SK-N-SH treated with all-trans-retinoic acid at 6 μM for 48 hours (cell line): ENCODE measurements at regions not wholly inside any gene's neighbourhood (a gene's known extent, or its start where the extent isn't known, plus 50 kb on each side); places are given as distances from the start of the nearest gene placed in this dataset.

ENCODE experiments used
- ATAC-seq: fragments of 200-7000 bp; cut with Tn5 transposase; 3 replicates; pipeline ENCODE4 v1.9.1; 2020; ENCODE audit warnings: mild to moderate bottlenecking, moderate library complexity
- ARNTL ChIP-seq: fragments of 450-650 bp; formaldehyde crosslinking; IDR thresholded peaks from 2 replicates; pipeline ENCODE4 v1.5.0; 2020; ENCODE audit warnings: low read depth, mild to moderate bottlenecking, moderate library complexity, borderline replicate concordance
- BACH2 ChIP-seq: fragments of 250-450 bp; sonication (Bioruptor Pico); IDR thresholded peaks from 2 replicates; pipeline ENCODE4 v1.9.0; 2021; ENCODE audit warnings: mild to moderate bottlenecking, borderline replicate concordance
- CSDC2 ChIP-seq: fragments of 250-450 bp; sonication (Bioruptor Pico); IDR thresholded peaks from 2 replicates; pipeline ENCODE4 v1.5.0; 2020; ENCODE audit warnings: mild to moderate bottlenecking, moderate library complexity
- ESRRG ChIP-seq: fragments of 250-450 bp; sonication (Bioruptor Pico); IDR thresholded peaks from 2 replicates; pipeline ENCODE4 v1.6.1; 2021; ENCODE audit warnings: mild to moderate bottlenecking
- GLIS3 ChIP-seq: fragments of 250-450 bp; sonication (Bioruptor Pico); IDR thresholded peaks from 2 replicates; pipeline ENCODE4 v1.5.0; 2020; ENCODE audit warnings: mild to moderate bottlenecking, moderate library complexity
- ISL1 ChIP-seq: fragments of 250-450 bp; sonication (Bioruptor Pico); IDR thresholded peaks from 2 replicates; pipeline ENCODE4 v2.1.2; 2022; ENCODE audit warnings: mild to moderate bottlenecking, moderate library complexity
- OSR1 ChIP-seq: fragments of 250-450 bp; sonication (Bioruptor Pico); IDR thresholded peaks from 2 replicates; pipeline ENCODE4 v1.8.0; 2022; ENCODE audit warnings: moderate library complexity, mild to moderate bottlenecking, inconsistent platforms
- POU6F1 ChIP-seq: fragments of 250-450 bp; sonication (Bioruptor Pico); IDR thresholded peaks from 2 replicates; pipeline ENCODE4 v1.8.0; 2021; ENCODE audit warnings: low read depth, mild to moderate bottlenecking, moderate library complexity, borderline replicate concordance
- PPARA ChIP-seq: fragments of 250-450 bp; sonication (Bioruptor Pico); IDR thresholded peaks from 2 replicates; pipeline ENCODE4 v1.5.0; 2020; ENCODE audit warnings: mild to moderate bottlenecking, borderline replicate concordance
- RARB ChIP-seq: fragments of 250-450 bp; sonication (Bioruptor Pico); IDR thresholded peaks from 2 replicates; pipeline ENCODE4 v1.8.0; 2021; ENCODE audit warnings: mild to moderate bottlenecking, moderate library complexity
- SNAI2 ChIP-seq: fragments of 250-450 bp; sonication (Bioruptor Pico); IDR thresholded peaks from 2 replicates; pipeline ENCODE4 v1.5.0; 2020; ENCODE audit warnings: mild to moderate bottlenecking, moderate library complexity
- TCF4 ChIP-seq: fragments of 250-450 bp; sonication (Bioruptor Pico); IDR thresholded peaks from 2 replicates; pipeline ENCODE4 v1.8.0; 2021; ENCODE audit warnings: mild to moderate bottlenecking, moderate library complexity, borderline replicate concordance
- TOX ChIP-seq: fragments of 250-450 bp; sonication (Bioruptor Pico); IDR thresholded peaks from 2 replicates; pipeline ENCODE4 v1.8.0; 2021; ENCODE audit warnings: mild to moderate bottlenecking, moderate library complexity, borderline replicate concordance
- ZC3H10 ChIP-seq: fragments of 250-450 bp; sonication (Bioruptor Pico); IDR thresholded peaks from 2 replicates; pipeline ENCODE4 v1.5.1; 2021; ENCODE audit warnings: mild to moderate bottlenecking, moderate library complexity
- ZFP3 ChIP-seq: fragments of 250-450 bp; sonication (Bioruptor Pico); IDR thresholded peaks from 2 replicates; pipeline ENCODE4 v1.5.0; 2020; ENCODE audit warnings: mild to moderate bottlenecking, moderate library complexity
- ZFP30 ChIP-seq: fragments of 450-650 bp; formaldehyde crosslinking; IDR thresholded peaks from 2 replicates; pipeline ENCODE4 v1.5.0; 2022; ENCODE audit warnings: mild to moderate bottlenecking, moderate library complexity
- ZNF565 ChIP-seq: fragments of 450-650 bp; formaldehyde crosslinking; conservative IDR thresholded peaks from 2 replicates; pipeline ENCODE4 v1.5.0; 2020; ENCODE audit warnings: low read depth, mild to moderate bottlenecking, moderate library complexity
- ZNF70 ChIP-seq: fragments of 450-650 bp; formaldehyde crosslinking; IDR thresholded peaks from 2 replicates; pipeline ENCODE4 v1.5.0; 2020; ENCODE audit warnings: mild to moderate bottlenecking, moderate library complexity
- ZNF8 ChIP-seq: fragments of 450-650 bp; formaldehyde crosslinking; IDR thresholded peaks from 2 replicates; pipeline ENCODE4 v1.5.0; 2020; ENCODE audit warnings: mild to moderate bottlenecking, moderate library complexity
- TF ChIP-seq, protein P1 (sequence below): fragments of 250-450 bp; sonication (Bioruptor Pico); IDR thresholded peaks from 2 replicates; pipeline ENCODE4 v1.5.1; 2020; ENCODE audit warnings: low read depth, mild to moderate bottlenecking, moderate library complexity
- TF ChIP-seq, protein P2 (sequence below): fragments of 250-450 bp; sonication (Bioruptor Pico); IDR thresholded peaks from 2 replicates; pipeline ENCODE4 v1.5.1; 2021; ENCODE audit warnings: mild to moderate bottlenecking, moderate library complexity
- TF ChIP-seq, protein P3 (sequence below): fragments of 250-450 bp; sonication (Bioruptor Pico); IDR thresholded peaks from 2 replicates; pipeline ENCODE4 v1.8.0; 2020; ENCODE audit warnings: mild to moderate bottlenecking, moderate library complexity, borderline replicate concordance

DNA sequence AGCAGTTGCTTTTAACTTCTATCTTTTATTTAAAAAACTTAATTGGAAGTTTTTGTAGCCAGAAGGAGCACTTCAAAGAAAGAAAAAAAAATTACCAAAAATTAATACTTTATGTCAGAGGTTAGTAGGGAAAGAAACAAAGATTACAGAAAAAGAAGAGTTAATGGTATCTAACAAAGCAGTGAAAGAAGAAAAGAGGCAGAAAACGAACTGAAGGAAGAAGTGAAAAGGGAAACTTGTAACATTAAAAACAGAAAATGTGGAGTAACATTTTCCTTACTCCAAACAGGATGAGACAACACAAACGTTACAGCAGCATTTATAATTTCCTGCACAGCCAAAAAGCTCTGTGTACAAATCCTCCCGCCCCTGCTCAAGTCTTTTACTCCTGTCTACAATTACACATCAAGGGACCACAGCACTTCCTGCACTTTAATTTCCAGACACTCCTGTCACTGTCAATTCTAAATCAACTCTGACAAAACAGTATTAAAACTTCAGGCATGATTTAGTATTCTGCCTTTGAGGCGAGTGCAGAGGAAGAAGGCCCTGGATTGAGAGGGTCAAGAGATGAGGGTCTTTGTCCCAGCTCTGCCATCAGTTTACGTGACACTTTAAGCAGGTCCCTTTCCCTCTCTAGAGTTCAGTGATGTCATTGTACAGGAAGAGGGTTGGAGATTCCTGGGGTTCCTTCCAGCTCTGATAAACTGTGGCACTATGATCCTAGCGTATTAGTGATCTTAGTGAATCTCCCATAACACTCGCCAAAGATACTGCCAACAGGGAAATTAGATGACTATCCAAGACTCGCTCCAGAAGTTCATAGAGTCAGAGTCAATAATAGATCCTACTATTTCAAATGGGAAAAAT lies 53.2 kb upstream of the LSM14A start:
- TF ChIP-seq ZFP30 (CRISPR knock-in tag) (no peak), ZC3H10 (no peak), SNAI2 (no peak), RARB (CRISPR knock-in tag) (no peak), ESRRG (CRISPR knock-in tag) (no peak), POU6F1 (CRISPR knock-in tag) (no peak), PPARA (CRISPR knock-in tag) (no peak), TCF4 (CRISPR knock-in tag) (no peak), ZFP3 (CRISPR knock-in tag) (no peak), GLIS3 (CRISPR knock-in tag) (no peak), BACH2 (CRISPR knock-in tag) (no peak), TOX (CRISPR knock-in tag) (no peak), CSDC2 (CRISPR knock-in tag) (no peak), OSR1 (CRISPR knock-in tag) (no peak), ARNTL (no peak), ZNF70 (CRISPR knock-in tag) (no peak), ZNF565 (no peak)
- TF ChIP-seq, protein P1, sequence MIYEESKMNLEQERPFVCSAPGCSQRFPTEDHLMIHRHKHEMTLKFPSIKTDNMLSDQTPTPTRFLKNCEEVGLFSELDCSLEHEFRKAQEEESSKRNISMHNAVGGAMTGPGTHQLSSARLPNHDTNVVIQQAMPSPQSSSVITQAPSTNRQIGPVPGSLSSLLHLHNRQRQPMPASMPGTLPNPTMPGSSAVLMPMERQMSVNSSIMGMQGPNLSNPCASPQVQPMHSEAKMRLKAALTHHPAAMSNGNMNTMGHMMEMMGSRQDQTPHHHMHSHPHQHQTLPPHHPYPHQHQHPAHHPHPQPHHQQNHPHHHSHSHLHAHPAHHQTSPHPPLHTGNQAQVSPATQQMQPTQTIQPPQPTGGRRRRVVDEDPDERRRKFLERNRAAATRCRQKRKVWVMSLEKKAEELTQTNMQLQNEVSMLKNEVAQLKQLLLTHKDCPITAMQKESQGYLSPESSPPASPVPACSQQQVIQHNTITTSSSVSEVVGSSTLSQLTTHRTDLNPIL (CRISPR knock-in tag) = no peak
- TF ChIP-seq, protein P2, sequence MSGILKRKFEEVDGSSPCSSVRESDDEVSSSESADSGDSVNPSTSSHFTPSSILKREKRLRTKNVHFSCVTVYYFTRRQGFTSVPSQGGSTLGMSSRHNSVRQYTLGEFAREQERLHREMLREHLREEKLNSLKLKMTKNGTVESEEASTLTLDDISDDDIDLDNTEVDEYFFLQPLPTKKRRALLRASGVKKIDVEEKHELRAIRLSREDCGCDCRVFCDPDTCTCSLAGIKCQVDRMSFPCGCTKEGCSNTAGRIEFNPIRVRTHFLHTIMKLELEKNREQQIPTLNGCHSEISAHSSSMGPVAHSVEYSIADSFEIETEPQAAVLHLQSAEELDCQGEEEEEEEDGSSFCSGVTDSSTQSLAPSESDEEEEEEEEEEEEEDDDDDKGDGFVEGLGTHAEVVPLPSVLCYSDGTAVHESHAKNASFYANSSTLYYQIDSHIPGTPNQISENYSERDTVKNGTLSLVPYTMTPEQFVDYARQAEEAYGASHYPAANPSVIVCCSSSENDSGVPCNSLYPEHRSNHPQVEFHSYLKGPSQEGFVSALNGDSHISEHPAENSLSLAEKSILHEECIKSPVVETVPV (CRISPR knock-in tag) = no peak
- TF ChIP-seq, protein P3, sequence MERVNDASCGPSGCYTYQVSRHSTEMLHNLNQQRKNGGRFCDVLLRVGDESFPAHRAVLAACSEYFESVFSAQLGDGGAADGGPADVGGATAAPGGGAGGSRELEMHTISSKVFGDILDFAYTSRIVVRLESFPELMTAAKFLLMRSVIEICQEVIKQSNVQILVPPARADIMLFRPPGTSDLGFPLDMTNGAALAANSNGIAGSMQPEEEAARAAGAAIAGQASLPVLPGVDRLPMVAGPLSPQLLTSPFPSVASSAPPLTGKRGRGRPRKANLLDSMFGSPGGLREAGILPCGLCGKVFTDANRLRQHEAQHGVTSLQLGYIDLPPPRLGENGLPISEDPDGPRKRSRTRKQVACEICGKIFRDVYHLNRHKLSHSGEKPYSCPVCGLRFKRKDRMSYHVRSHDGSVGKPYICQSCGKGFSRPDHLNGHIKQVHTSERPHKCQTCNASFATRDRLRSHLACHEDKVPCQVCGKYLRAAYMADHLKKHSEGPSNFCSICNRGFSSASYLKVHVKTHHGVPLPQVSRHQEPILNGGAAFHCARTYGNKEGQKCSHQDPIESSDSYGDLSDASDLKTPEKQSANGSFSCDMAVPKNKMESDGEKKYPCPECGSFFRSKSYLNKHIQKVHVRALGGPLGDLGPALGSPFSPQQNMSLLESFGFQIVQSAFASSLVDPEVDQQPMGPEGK (CRISPR knock-in tag) = no peak
- ATAC-seq = no peak

DNA sequence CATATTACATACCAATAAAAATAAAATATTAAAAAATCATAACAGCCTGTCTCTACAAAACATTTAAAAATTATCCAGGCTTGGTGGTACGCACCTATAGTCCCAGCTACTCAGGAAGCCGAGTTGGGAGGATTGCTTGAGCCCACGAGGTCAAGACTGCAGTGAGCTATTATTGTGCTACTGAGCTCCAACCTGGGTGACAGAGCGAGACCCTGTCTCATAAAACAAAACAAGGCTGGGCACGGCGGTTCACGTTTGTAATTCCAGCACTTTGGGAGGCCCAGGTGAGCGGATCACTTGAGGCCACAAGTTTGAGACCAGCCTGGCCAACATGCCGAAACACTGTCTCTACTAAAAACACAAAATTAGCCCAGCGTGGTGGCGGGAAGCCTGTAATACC lies 52.2 kb upstream of the LSM14A start:
- TF ChIP-seq ZNF565 = no peak
- no peak for TF ChIP-seq ARNTL
- TF ChIP-seq PPARA (CRISPR knock-in tag) = no peak
- no peak for TF ChIP-seq SNAI2
- no peak for ATAC-seq

DNA sequence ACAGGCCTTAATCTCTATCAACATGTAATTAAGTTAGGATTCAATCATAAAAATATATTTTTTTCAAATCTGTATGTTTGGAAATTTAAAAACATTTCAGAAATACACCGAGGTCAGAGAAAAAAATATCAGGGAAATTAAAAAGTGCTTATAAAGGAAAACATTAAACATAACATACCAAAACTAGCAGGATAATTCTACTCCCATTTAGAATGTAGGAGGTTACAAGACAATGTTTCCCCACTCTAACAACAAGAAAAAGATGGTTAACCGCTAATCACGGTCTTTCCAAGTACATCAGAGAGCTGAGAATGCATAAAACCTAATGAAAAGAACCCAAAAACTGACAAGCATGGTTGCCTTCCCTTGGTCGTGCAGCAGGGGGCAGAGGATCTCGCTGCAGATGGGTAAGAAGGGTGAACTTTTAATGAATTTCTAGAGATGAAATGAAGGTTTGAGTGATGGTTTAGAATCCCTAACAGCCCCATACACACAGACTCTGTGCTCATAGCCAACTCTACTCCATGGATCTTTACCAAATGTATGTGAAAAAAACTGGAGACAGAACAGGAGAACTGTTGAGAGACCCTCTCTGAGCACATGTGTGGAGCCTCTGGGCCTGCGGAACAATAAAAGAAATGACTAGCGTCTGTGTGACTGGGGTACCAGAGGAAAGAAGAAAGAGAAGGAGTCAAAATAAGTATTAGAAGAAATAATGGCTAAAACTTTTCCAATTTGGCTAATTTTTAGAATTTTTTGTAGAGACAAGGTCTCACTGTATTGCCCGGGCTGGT lies 51.3 kb upstream of the LSM14A start:
- TF ChIP-seq ARNTL (no peak), PPARA (CRISPR knock-in tag) (no peak), ZFP30 (CRISPR knock-in tag) (no peak), CSDC2 (CRISPR knock-in tag) (no peak), ESRRG (CRISPR knock-in tag) (no peak), TCF4 (CRISPR knock-in tag) (no peak), ZFP3 (CRISPR knock-in tag) (no peak), RARB (CRISPR knock-in tag) (no peak), TOX (CRISPR knock-in tag) (no peak), ZNF565 (no peak), ISL1 (CRISPR knock-in tag) (no peak), ZNF8 (CRISPR knock-in tag) (no peak), BACH2 (CRISPR knock-in tag) (no peak)
- TF ChIP-seq, protein P2 (CRISPR knock-in tag) = no peak
- ATAC-seq = peak; percentile 74
